ENCODE measurements at regions not wholly inside any gene's neighbourhood (a gene's known extent, or its start where the extent isn't known, plus 50 kb on each side); places are given as distances from the start of the nearest gene placed in this dataset.
"Not testable (repeated sequence)": the region's sequence is repeated elsewhere in the genome, so short reads cannot be mapped to it uniquely, and the experiment has no call there.

GRCh38 chr5:25568989-25569625, 924.3 kb upstream of the CDH10 start:
- Histone ChIP-seq H3K9me3 (ENCODE audit: control insufficient read depth, low read depth, low read length) (no peaks in the 10 kb centered on the region), H3K4me3 (ENCODE audit: low read length) (no peak overlapping the region), H3K27me3 (ENCODE audit: control insufficient read depth, insufficient read depth, low read length) (no peaks in the 10 kb centered on the region), H3K9ac (ENCODE audit: low read length) (no peak overlapping the region), H3K27ac (ENCODE audit: low read length) (no peak overlapping the region), H3K36me3 (ENCODE audit: control insufficient read depth, low read depth, low read length) (no peaks in the 10 kb centered on the region), H3K4me1 (ENCODE audit: control insufficient read depth, low read depth, low read length) (peaks cover 39% of the 10 kb centered on the region)

- Histone ChIP-seq H3K9ac (ENCODE audit: low read length) (no peak overlapping the region), H3K27me3 (ENCODE audit: control insufficient read depth, insufficient read depth, low read length) (no peaks in the 10 kb centered on the region), H3K9me3 (ENCODE audit: control insufficient read depth, low read depth, low read length) (peaks cover 4% of the 10 kb centered on the region), H3K27ac (ENCODE audit: low read length) (no peak overlapping the region), H3K36me3 (ENCODE audit: control insufficient read depth, low read depth, low read length) (no peaks in the 10 kb centered on the region), H3K4me3 (ENCODE audit: low read length) (no peak overlapping the region), H3K4me1 (ENCODE audit: control insufficient read depth, low read depth, low read length) (peaks cover 32% of the 10 kb centered on the region)
Measured at GRCh38 chr5:25568294-25568693, 923.5 kb upstream of the CDH10 start.

- H3K9ac ChIP-seq (ENCODE audit: low read length) = no peak overlapping the region
- no peaks in the 10 kb centered on the region for H3K36me3 ChIP-seq (ENCODE audit: control insufficient read depth, low read depth, low read length)
- H3K4me1 ChIP-seq (ENCODE audit: control insufficient read depth, low read depth, low read length) = peaks cover 28% of the 10 kb centered on the region
- H3K4me3 ChIP-seq (ENCODE audit: low read length) = no peak overlapping the region
- no peaks in the 10 kb centered on the region for H3K27me3 ChIP-seq (ENCODE audit: control insufficient read depth, insufficient read depth, low read length)
- peaks cover 8% of the 10 kb centered on the region for H3K9me3 ChIP-seq (ENCODE audit: control insufficient read depth, low read depth, low read length)
- no peak overlapping the region for H3K27ac ChIP-seq (ENCODE audit: low read length)
Measured at GRCh38 chr5:25567881-25568280, 923.1 kb upstream of the CDH10 start.

GRCh38 chr5:25562656-25563055, 917.9 kb upstream of the CDH10 start:
- H3K4me3 ChIP-seq (ENCODE audit: low read length) = no peak overlapping the region
- H3K27ac ChIP-seq (ENCODE audit: low read length) = no peak overlapping the region
- H3K9ac ChIP-seq (ENCODE audit: low read length) = no peak overlapping the region
- H3K36me3 ChIP-seq (ENCODE audit: control insufficient read depth, low read depth, low read length) = no peaks in the 10 kb centered on the region
- H3K27me3 ChIP-seq (ENCODE audit: control insufficient read depth, insufficient read depth, low read length) = no peaks in the 10 kb centered on the region
- peaks cover 7% of the 10 kb centered on the region for H3K4me1 ChIP-seq (ENCODE audit: control insufficient read depth, low read depth, low read length)
- peaks cover 9% of the 10 kb centered on the region for H3K9me3 ChIP-seq (ENCODE audit: control insufficient read depth, low read depth, low read length)

GRCh38 chr5:25554077-25554476, 909.3 kb upstream of the CDH10 start:
- no peak overlapping the region for H3K9ac ChIP-seq (ENCODE audit: low read length)
- H3K9me3 ChIP-seq (ENCODE audit: control insufficient read depth, low read depth, low read length) = no peaks in the 10 kb centered on the region
- peaks cover 7% of the 10 kb centered on the region for H3K4me1 ChIP-seq (ENCODE audit: control insufficient read depth, low read depth, low read length)
- no peaks in the 10 kb centered on the region for H3K36me3 ChIP-seq (ENCODE audit: control insufficient read depth, low read depth, low read length)
- no peak overlapping the region for H3K4me3 ChIP-seq (ENCODE audit: low read length)
- no peaks in the 10 kb centered on the region for H3K27me3 ChIP-seq (ENCODE audit: control insufficient read depth, insufficient read depth, low read length)
- H3K27ac ChIP-seq (ENCODE audit: low read length) = no peak overlapping the region

GRCh38 chr5:25552871-25553481, 908.2 kb upstream of the CDH10 start:
- no peaks in the 10 kb centered on the region for H3K9me3 ChIP-seq (ENCODE audit: control insufficient read depth, low read depth, low read length)

GRCh38 chr5:25550793-25551192, 906.0 kb upstream of the CDH10 start:
- Histone ChIP-seq H3K27ac (ENCODE audit: low read length) (no peak overlapping the region), H3K4me1 (ENCODE audit: control insufficient read depth, low read depth, low read length) (no peaks in the 10 kb centered on the region), H3K36me3 (ENCODE audit: control insufficient read depth, low read depth, low read length) (no peaks in the 10 kb centered on the region), H3K9me3 (ENCODE audit: control insufficient read depth, low read depth, low read length) (no peaks in the 10 kb centered on the region), H3K9ac (ENCODE audit: low read length) (no peak overlapping the region), H3K4me3 (ENCODE audit: low read length) (no peak overlapping the region), H3K27me3 (ENCODE audit: control insufficient read depth, insufficient read depth, low read length) (no peaks in the 10 kb centered on the region)

More at GRCh38 chr5:25552871-25553481, 908.2 kb upstream of the CDH10 start:
- H3K9ac ChIP-seq (ENCODE audit: low read length) = no peak overlapping the region
- H3K27me3 ChIP-seq (ENCODE audit: control insufficient read depth, insufficient read depth, low read length) = no peaks in the 10 kb centered on the region
- H3K4me1 ChIP-seq (ENCODE audit: control insufficient read depth, low read depth, low read length) = no peaks in the 10 kb centered on the region
- H3K36me3 ChIP-seq (ENCODE audit: control insufficient read depth, low read depth, low read length) = no peaks in the 10 kb centered on the region
- H3K4me3 ChIP-seq (ENCODE audit: low read length) = no peak overlapping the region
- H3K27ac ChIP-seq (ENCODE audit: low read length) = no peak overlapping the region

GRCh38 chr5:25544652-25545249, 900.0 kb upstream of the CDH10 start:
- no peaks in the 10 kb centered on the region for H3K27me3 ChIP-seq (ENCODE audit: control insufficient read depth, insufficient read depth, low read length)
- no peak overlapping the region for H3K4me3 ChIP-seq (ENCODE audit: low read length)
- H3K9ac ChIP-seq (ENCODE audit: low read length) = no peak overlapping the region
- H3K36me3 ChIP-seq (ENCODE audit: control insufficient read depth, low read depth, low read length) = no peaks in the 10 kb centered on the region
- H3K4me1 ChIP-seq (ENCODE audit: control insufficient read depth, low read depth, low read length) = no peaks in the 10 kb centered on the region
- H3K9me3 ChIP-seq (ENCODE audit: control insufficient read depth, low read depth, low read length) = no peaks in the 10 kb centered on the region
- no peak overlapping the region for H3K27ac ChIP-seq (ENCODE audit: low read length)

GRCh38 chr5:25540628-25541027, 895.9 kb upstream of the CDH10 start:
- no peaks in the 10 kb centered on the region for H3K27me3 ChIP-seq (ENCODE audit: control insufficient read depth, insufficient read depth, low read length)
- H3K27ac ChIP-seq (ENCODE audit: low read length) = no peak overlapping the region
- no peak overlapping the region for H3K4me3 ChIP-seq (ENCODE audit: low read length)

GRCh38 chr5:25539536-25539935, 894.8 kb upstream of the CDH10 start:
- no peaks in the 10 kb centered on the region for H3K27me3 ChIP-seq (ENCODE audit: control insufficient read depth, insufficient read depth, low read length)

More at GRCh38 chr5:25540628-25541027, 895.9 kb upstream of the CDH10 start:
- Histone ChIP-seq H3K36me3 (ENCODE audit: control insufficient read depth, low read depth, low read length) (no peaks in the 10 kb centered on the region), H3K9me3 (ENCODE audit: control insufficient read depth, low read depth, low read length) (no peaks in the 10 kb centered on the region), H3K9ac (ENCODE audit: low read length) (no peak overlapping the region), H3K4me1 (ENCODE audit: control insufficient read depth, low read depth, low read length) (no peaks in the 10 kb centered on the region)

GRCh38 chr5:25536461-25536860, 891.7 kb upstream of the CDH10 start:
- H3K4me3 ChIP-seq (ENCODE audit: low read length); H3K9ac ChIP-seq (ENCODE audit: low read length); H3K27me3 ChIP-seq (ENCODE audit: control insufficient read depth, insufficient read depth, low read length); H3K36me3 ChIP-seq (ENCODE audit: control insufficient read depth, low read depth, low read length); H3K4me1 ChIP-seq (ENCODE audit: control insufficient read depth, low read depth, low read length); H3K9me3 ChIP-seq (ENCODE audit: control insufficient read depth, low read depth, low read length); H3K27ac ChIP-seq (ENCODE audit: low read length): not testable (repeated sequence)

More at GRCh38 chr5:25539536-25539935, 894.8 kb upstream of the CDH10 start:
- H3K9me3 ChIP-seq (ENCODE audit: control insufficient read depth, low read depth, low read length) = no peaks in the 10 kb centered on the region
- no peak overlapping the region for H3K4me3 ChIP-seq (ENCODE audit: low read length)
- H3K4me1 ChIP-seq (ENCODE audit: control insufficient read depth, low read depth, low read length) = no peaks in the 10 kb centered on the region
- no peak overlapping the region for H3K9ac ChIP-seq (ENCODE audit: low read length)
- no peaks in the 10 kb centered on the region for H3K36me3 ChIP-seq (ENCODE audit: control insufficient read depth, low read depth, low read length)
- H3K27ac ChIP-seq (ENCODE audit: low read length) = no peak overlapping the region

GRCh38 chr5:25516141-25516540, 871.4 kb upstream of the CDH10 start:
- H3K27ac ChIP-seq (ENCODE audit: low read length) = no peak overlapping the region

More at GRCh38 chr5:25516141-25516540, 871.4 kb upstream of the CDH10 start:
- Histone ChIP-seq H3K4me1 (ENCODE audit: control insufficient read depth, low read depth, low read length) (peaks cover 4% of the 10 kb centered on the region), H3K9me3 (ENCODE audit: control insufficient read depth, low read depth, low read length) (no peaks in the 10 kb centered on the region), H3K27me3 (ENCODE audit: control insufficient read depth, insufficient read depth, low read length) (no peaks in the 10 kb centered on the region), H3K36me3 (ENCODE audit: control insufficient read depth, low read depth, low read length) (no peaks in the 10 kb centered on the region), H3K4me3 (ENCODE audit: low read length) (no peak overlapping the region), H3K9ac (ENCODE audit: low read length) (no peak overlapping the region)
